ENCODE measurements at regions not wholly inside any gene's neighbourhood (a gene's known extent, or its start where the extent isn't known, plus 50 kb on each side); places are given as distances from the start of the nearest gene placed in this dataset.
"Not testable (repeated sequence)": the region's sequence is repeated elsewhere in the genome, so short reads cannot be mapped to it uniquely, and the experiment has no call there.

- Mint-ChIP-seq H3K4me3 (no peak overlapping the region), H3K27ac (no peak overlapping the region), H3K27me3 (no peaks in the 10 kb centered on the region), H3K36me3 (no peaks in the 10 kb centered on the region), H3K4me1 (no peaks in the 10 kb centered on the region), H3K9me3 (peaks cover 6% of the 10 kb centered on the region)
- no peak for ATAC-seq
Measured at GRCh38 chr5:57940236-57940635, 457.6 kb upstream of the ACTBL2 start.

- peaks cover 6% of the 10 kb centered on the region for H3K9me3 Mint-ChIP-seq
- no peaks in the 10 kb centered on the region for H3K4me1 Mint-ChIP-seq
- no peak overlapping the region for H3K4me3 Mint-ChIP-seq
- ATAC-seq: no peak
- no peak overlapping the region for H3K27ac Mint-ChIP-seq
- no peaks in the 10 kb centered on the region for H3K27me3 Mint-ChIP-seq
- no peaks in the 10 kb centered on the region for H3K36me3 Mint-ChIP-seq
Measured at GRCh38 chr5:57939771-57940170, 457.2 kb upstream of the ACTBL2 start.

GRCh38 chr5:57939335-57939734 is 456.7 kb upstream of the ACTBL2 start:
- no peak overlapping the region for H3K27ac Mint-ChIP-seq
- no peak for ATAC-seq
- H3K4me3 Mint-ChIP-seq: no peak overlapping the region
- no peaks in the 10 kb centered on the region for H3K4me1 Mint-ChIP-seq
- no peaks in the 10 kb centered on the region for H3K36me3 Mint-ChIP-seq
- H3K27me3 Mint-ChIP-seq: no peaks in the 10 kb centered on the region
- peaks cover 4% of the 10 kb centered on the region for H3K9me3 Mint-ChIP-seq

- ATAC-seq: no peak
- Mint-ChIP-seq H3K9me3 (peaks cover 4% of the 10 kb centered on the region), H3K36me3 (no peaks in the 10 kb centered on the region), H3K4me1 (no peaks in the 10 kb centered on the region), H3K4me3 (no peak overlapping the region), H3K27me3 (no peaks in the 10 kb centered on the region), H3K27ac (no peak overlapping the region)
Measured at GRCh38 chr5:57938174-57938557, 455.6 kb upstream of the ACTBL2 start.

- H3K9me3 Mint-ChIP-seq: peaks cover 4% of the 10 kb centered on the region
- no peaks in the 10 kb centered on the region for H3K36me3 Mint-ChIP-seq
- H3K4me1 Mint-ChIP-seq: no peaks in the 10 kb centered on the region
- H3K4me3 Mint-ChIP-seq: no peak overlapping the region
- H3K27me3 Mint-ChIP-seq: no peaks in the 10 kb centered on the region
- no peak overlapping the region for H3K27ac Mint-ChIP-seq
- no peak for ATAC-seq
Measured at GRCh38 chr5:57937501-57938173, 455.0 kb upstream of the ACTBL2 start.

GRCh38 chr5:57937025-57937424 is 454.4 kb upstream of the ACTBL2 start:
- ATAC-seq: no peak
- Mint-ChIP-seq H3K27me3 (no peaks in the 10 kb centered on the region), H3K4me1 (no peaks in the 10 kb centered on the region), H3K4me3 (no peak overlapping the region), H3K27ac (no peak overlapping the region), H3K36me3 (no peaks in the 10 kb centered on the region), H3K9me3 (peaks cover 4% of the 10 kb centered on the region)

- Mint-ChIP-seq H3K27ac (no peak overlapping the region), H3K4me3 (no peak overlapping the region), H3K27me3 (no peaks in the 10 kb centered on the region), H3K36me3 (no peaks in the 10 kb centered on the region), H3K9me3 (no peaks in the 10 kb centered on the region), H3K4me1 (no peaks in the 10 kb centered on the region)
- no peak for ATAC-seq
Measured at GRCh38 chr5:57932761-57933160, 450.1 kb upstream of the ACTBL2 start.

- Mint-ChIP-seq H3K4me3 (no peak overlapping the region), H3K9me3 (no peaks in the 10 kb centered on the region), H3K27ac (no peak overlapping the region), H3K27me3 (no peaks in the 10 kb centered on the region), H3K4me1 (no peaks in the 10 kb centered on the region), H3K36me3 (no peaks in the 10 kb centered on the region)
- no peak for ATAC-seq
Measured at GRCh38 chr5:57931807-57932206, 449.2 kb upstream of the ACTBL2 start.

- no peaks in the 10 kb centered on the region for H3K36me3 Mint-ChIP-seq
- ATAC-seq: no peak
- no peaks in the 10 kb centered on the region for H3K9me3 Mint-ChIP-seq
- H3K4me1 Mint-ChIP-seq: no peaks in the 10 kb centered on the region
- no peak overlapping the region for H3K4me3 Mint-ChIP-seq
- H3K27me3 Mint-ChIP-seq: no peaks in the 10 kb centered on the region
- no peak overlapping the region for H3K27ac Mint-ChIP-seq
Measured at GRCh38 chr5:57931352-57931751, 448.7 kb upstream of the ACTBL2 start.

GRCh38 chr5:57929271-57929670 is 446.7 kb upstream of the ACTBL2 start:
- no peaks in the 10 kb centered on the region for H3K36me3 Mint-ChIP-seq
- no peak overlapping the region for H3K4me3 Mint-ChIP-seq
- H3K27ac Mint-ChIP-seq: no peak overlapping the region
- no peak for ATAC-seq
- no peaks in the 10 kb centered on the region for H3K27me3 Mint-ChIP-seq
- no peaks in the 10 kb centered on the region for H3K4me1 Mint-ChIP-seq
- peaks cover under 1% of the 10 kb centered on the region for H3K9me3 Mint-ChIP-seq

- not testable (repeated sequence) for H3K4me1 Mint-ChIP-seq, H3K27me3 Mint-ChIP-seq, H3K27ac Mint-ChIP-seq, H3K9me3 Mint-ChIP-seq, H3K4me3 Mint-ChIP-seq, H3K36me3 Mint-ChIP-seq, ATAC-seq
Measured at GRCh38 chr5:57923094-57923493, 440.5 kb upstream of the ACTBL2 start.

- Mint-ChIP-seq H3K27ac (no peak overlapping the region), H3K4me1 (no peaks in the 10 kb centered on the region), H3K4me3 (no peak overlapping the region), H3K9me3 (no peaks in the 10 kb centered on the region), H3K36me3 (no peaks in the 10 kb centered on the region), H3K27me3 (no peaks in the 10 kb centered on the region)
- no peak for ATAC-seq
Measured at GRCh38 chr5:57917004-57917403, 434.4 kb upstream of the ACTBL2 start.

GRCh38 chr5:57915536-57915935 is 432.9 kb upstream of the ACTBL2 start:
- Mint-ChIP-seq H3K27ac (no peak overlapping the region), H3K9me3 (no peaks in the 10 kb centered on the region), H3K4me3 (no peak overlapping the region), H3K4me1 (no peaks in the 10 kb centered on the region), H3K36me3 (no peaks in the 10 kb centered on the region), H3K27me3 (no peaks in the 10 kb centered on the region)
- no peak for ATAC-seq

GRCh38 chr5:57911438-57911837 is 428.8 kb upstream of the ACTBL2 start:
- no peaks in the 10 kb centered on the region for H3K36me3 Mint-ChIP-seq
- no peak for ATAC-seq
- H3K4me1 Mint-ChIP-seq: no peaks in the 10 kb centered on the region
- H3K9me3 Mint-ChIP-seq: no peaks in the 10 kb centered on the region
- H3K27ac Mint-ChIP-seq: no peak overlapping the region
- H3K27me3 Mint-ChIP-seq: no peaks in the 10 kb centered on the region
- no peak overlapping the region for H3K4me3 Mint-ChIP-seq

GRCh38 chr5:57906671-57907070 is 424.1 kb upstream of the ACTBL2 start:
- no peaks in the 10 kb centered on the region for H3K4me1 Mint-ChIP-seq
- H3K27me3 Mint-ChIP-seq: no peaks in the 10 kb centered on the region
- no peaks in the 10 kb centered on the region for H3K36me3 Mint-ChIP-seq
- ATAC-seq: no peak
- H3K27ac Mint-ChIP-seq: no peak overlapping the region
- H3K4me3 Mint-ChIP-seq: no peak overlapping the region
- no peaks in the 10 kb centered on the region for H3K9me3 Mint-ChIP-seq

- no peaks in the 10 kb centered on the region for H3K36me3 Mint-ChIP-seq
- H3K9me3 Mint-ChIP-seq: no peaks in the 10 kb centered on the region
- H3K4me3 Mint-ChIP-seq: no peak overlapping the region
- no peaks in the 10 kb centered on the region for H3K27me3 Mint-ChIP-seq
- H3K4me1 Mint-ChIP-seq: no peaks in the 10 kb centered on the region
- no peak overlapping the region for H3K27ac Mint-ChIP-seq
- no peak for ATAC-seq
Measured at GRCh38 chr5:57903458-57903857, 420.8 kb upstream of the ACTBL2 start.

GRCh38 chr5:57902095-57902494 is 419.5 kb upstream of the ACTBL2 start:
- Mint-ChIP-seq H3K27me3 (no peaks in the 10 kb centered on the region), H3K4me3 (no peak overlapping the region), H3K27ac (no peak overlapping the region), H3K4me1 (no peaks in the 10 kb centered on the region), H3K36me3 (no peaks in the 10 kb centered on the region), H3K9me3 (no peaks in the 10 kb centered on the region)
- ATAC-seq: no peak
